Prostate gland (tissue), 2 donors: ENCODE measurements at regions not wholly inside any gene's neighbourhood (a gene's known extent, or its start where the extent isn't known, plus 50 kb on each side); places are given as distances from the start of the nearest gene placed in this dataset.

Experiments
- CTCF ChIP-seq, 4 experiments: fragments of 200-600 bp in 2 of 4; fragments of 450-650 bp in 2 of 4; sonication (generic) in 2 of 4; IDR thresholded peaks; 1 replicate in 3 of 4; 2 replicates in 1 of 4; pipeline ENCODE4 v1.5.1; 2016 to 2019; ENCODE audit warnings: antibody characterized with exemption in 4 of 4, mild to moderate bottlenecking in 2 of 4, moderate library complexity in 2 of 4
- POLR2A ChIP-seq: fragments of 450-650 bp; IDR thresholded peaks from one replicate; pipeline ENCODE4 v1.6.1; 2016; ENCODE audit warnings: antibody characterized with exemption, mild to moderate bottlenecking
- POLR2AphosphoS5 ChIP-seq: sonication (generic); formaldehyde crosslinking; IDR thresholded peaks from one replicate; pipeline ENCODE4 v1.6.1; 2017; ENCODE audit warnings: antibody characterized with exemption

- no peak for TF ChIP-seq CTCF (IDR thresholded peaks at IDR 0.05)
- TF ChIP-seq POLR2A: no peak
- no peak for TF ChIP-seq POLR2AphosphoS5
These were observed 283.0 kb upstream of the IZUMO3 start for GRCh38 chr9:24828687-24829086.
